ENCODE measurements at regions not wholly inside any gene's neighbourhood (a gene's known extent, or its start where the extent isn't known, plus 50 kb on each side); places are given as distances from the start of the nearest gene placed in this dataset.

DNA sequence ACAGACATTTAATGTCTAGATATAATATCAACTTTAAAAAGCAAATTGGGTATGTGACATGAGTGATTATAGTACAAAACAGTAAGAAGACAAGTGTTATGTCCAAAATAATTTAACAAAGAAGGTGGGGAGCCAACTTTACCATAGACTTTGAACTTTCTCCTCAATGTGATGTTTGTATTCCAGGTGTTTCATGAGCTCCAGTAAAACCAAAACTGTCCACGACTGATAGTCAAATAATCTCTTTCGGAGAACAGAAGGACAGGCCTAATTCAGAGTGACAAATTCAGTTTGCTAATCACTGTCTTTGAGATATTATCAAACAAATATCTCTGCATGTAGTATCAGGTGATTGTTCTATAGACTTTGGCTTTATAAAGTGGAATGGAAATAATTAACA is 1112.6 kb downstream of the SLC6A15 start:
- no peak for ATAC-seq

DNA sequence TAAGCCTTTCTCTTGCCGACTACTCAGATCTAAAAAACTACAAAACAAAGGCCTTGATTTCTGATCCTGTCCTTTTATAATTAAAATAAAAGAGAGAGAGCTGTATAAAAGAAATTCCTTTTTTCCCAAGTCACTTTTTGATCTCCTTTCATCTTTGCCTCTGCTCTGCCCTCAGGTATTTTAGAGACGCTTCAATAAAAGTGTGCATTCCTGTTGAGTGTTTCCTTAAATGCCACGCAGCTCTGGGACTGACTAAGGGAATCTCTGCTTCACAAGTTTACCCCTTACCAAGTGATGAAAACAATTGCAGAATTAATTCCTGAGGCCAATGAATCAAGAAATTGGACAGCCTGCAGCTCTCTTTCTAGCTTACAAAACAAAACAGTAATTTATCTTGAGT is 1109.8 kb downstream of the TMTC2 start:
- no peak for TF ChIP-seq ZNF8 (CRISPR knock-in tag; IDR thresholded peaks at IDR 0.05)
- TF ChIP-seq, protein P1, sequence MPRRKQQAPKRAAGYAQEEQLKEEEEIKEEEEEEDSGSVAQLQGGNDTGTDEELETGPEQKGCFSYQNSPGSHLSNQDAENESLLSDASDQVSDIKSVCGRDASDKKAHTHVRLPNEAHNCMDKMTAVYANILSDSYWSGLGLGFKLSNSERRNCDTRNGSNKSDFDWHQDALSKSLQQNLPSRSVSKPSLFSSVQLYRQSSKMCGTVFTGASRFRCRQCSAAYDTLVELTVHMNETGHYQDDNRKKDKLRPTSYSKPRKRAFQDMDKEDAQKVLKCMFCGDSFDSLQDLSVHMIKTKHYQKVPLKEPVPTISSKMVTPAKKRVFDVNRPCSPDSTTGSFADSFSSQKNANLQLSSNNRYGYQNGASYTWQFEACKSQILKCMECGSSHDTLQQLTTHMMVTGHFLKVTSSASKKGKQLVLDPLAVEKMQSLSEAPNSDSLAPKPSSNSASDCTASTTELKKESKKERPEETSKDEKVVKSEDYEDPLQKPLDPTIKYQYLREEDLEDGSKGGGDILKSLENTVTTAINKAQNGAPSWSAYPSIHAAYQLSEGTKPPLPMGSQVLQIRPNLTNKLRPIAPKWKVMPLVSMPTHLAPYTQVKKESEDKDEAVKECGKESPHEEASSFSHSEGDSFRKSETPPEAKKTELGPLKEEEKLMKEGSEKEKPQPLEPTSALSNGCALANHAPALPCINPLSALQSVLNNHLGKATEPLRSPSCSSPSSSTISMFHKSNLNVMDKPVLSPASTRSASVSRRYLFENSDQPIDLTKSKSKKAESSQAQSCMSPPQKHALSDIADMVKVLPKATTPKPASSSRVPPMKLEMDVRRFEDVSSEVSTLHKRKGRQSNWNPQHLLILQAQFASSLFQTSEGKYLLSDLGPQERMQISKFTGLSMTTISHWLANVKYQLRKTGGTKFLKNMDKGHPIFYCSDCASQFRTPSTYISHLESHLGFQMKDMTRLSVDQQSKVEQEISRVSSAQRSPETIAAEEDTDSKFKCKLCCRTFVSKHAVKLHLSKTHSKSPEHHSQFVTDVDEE (CRISPR knock-in tag; IDR thresholded peaks at IDR 0.05), result no peak
- no peak for TF ChIP-seq ZC3H10 (CRISPR knock-in tag; IDR thresholded peaks at IDR 0.05)
- TF ChIP-seq, protein P2, sequence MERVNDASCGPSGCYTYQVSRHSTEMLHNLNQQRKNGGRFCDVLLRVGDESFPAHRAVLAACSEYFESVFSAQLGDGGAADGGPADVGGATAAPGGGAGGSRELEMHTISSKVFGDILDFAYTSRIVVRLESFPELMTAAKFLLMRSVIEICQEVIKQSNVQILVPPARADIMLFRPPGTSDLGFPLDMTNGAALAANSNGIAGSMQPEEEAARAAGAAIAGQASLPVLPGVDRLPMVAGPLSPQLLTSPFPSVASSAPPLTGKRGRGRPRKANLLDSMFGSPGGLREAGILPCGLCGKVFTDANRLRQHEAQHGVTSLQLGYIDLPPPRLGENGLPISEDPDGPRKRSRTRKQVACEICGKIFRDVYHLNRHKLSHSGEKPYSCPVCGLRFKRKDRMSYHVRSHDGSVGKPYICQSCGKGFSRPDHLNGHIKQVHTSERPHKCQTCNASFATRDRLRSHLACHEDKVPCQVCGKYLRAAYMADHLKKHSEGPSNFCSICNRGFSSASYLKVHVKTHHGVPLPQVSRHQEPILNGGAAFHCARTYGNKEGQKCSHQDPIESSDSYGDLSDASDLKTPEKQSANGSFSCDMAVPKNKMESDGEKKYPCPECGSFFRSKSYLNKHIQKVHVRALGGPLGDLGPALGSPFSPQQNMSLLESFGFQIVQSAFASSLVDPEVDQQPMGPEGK (CRISPR knock-in tag; IDR thresholded peaks at IDR 0.05; ENCODE audit: borderline replicate concordance), result no peak
- TF ChIP-seq RARB (CRISPR knock-in tag; IDR thresholded peaks at IDR 0.05), result no peak
- TF ChIP-seq ZFP3 (CRISPR knock-in tag; IDR thresholded peaks at IDR 0.05), result no peak
- TF ChIP-seq ZNF565 (CRISPR knock-in tag; conservative IDR thresholded peaks at IDR 0.05; ENCODE audit: low read depth), result no peak
- TF ChIP-seq, protein P3, sequence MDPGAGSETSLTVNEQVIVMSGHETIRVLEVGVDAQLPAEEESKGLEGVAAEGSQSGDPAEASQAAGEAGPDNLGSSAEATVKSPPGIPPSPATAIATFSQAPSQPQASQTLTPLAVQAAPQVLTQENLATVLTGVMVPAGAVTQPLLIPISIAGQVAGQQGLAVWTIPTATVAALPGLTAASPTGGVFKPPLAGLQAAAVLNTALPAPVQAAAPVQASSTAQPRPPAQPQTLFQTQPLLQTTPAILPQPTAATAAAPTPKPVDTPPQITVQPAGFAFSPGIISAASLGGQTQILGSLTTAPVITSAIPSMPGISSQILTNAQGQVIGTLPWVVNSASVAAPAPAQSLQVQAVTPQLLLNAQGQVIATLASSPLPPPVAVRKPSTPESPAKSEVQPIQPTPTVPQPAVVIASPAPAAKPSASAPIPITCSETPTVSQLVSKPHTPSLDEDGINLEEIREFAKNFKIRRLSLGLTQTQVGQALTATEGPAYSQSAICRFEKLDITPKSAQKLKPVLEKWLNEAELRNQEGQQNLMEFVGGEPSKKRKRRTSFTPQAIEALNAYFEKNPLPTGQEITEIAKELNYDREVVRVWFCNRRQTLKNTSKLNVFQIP (CRISPR knock-in tag; IDR thresholded peaks at IDR 0.05; ENCODE audit: borderline replicate concordance, low read depth), result no peak
- no peak for ATAC-seq

More for the DNA sequence above, 1112.6 kb downstream of the SLC6A15 start:
- no peak for TF ChIP-seq RARB (CRISPR knock-in tag; IDR thresholded peaks at IDR 0.05)
- TF ChIP-seq SNAI2 (CRISPR knock-in tag; IDR thresholded peaks at IDR 0.05), result no peak
- TF ChIP-seq, protein P3 (CRISPR knock-in tag; IDR thresholded peaks at IDR 0.05; ENCODE audit: borderline replicate concordance, low read depth), result no peak
- no peak for TF ChIP-seq ZFP3 (CRISPR knock-in tag; IDR thresholded peaks at IDR 0.05)
- TF ChIP-seq, protein P1 (CRISPR knock-in tag; IDR thresholded peaks at IDR 0.05), result no peak
- TF ChIP-seq ZNF8 (CRISPR knock-in tag; IDR thresholded peaks at IDR 0.05), result no peak
- no peak for TF ChIP-seq CSDC2 (CRISPR knock-in tag; IDR thresholded peaks at IDR 0.05)
- no peak for TF ChIP-seq ISL1 (CRISPR knock-in tag; IDR thresholded peaks at IDR 0.05)
- no peak for TF ChIP-seq PPARA (CRISPR knock-in tag; IDR thresholded peaks at IDR 0.05; ENCODE audit: borderline replicate concordance)

DNA sequence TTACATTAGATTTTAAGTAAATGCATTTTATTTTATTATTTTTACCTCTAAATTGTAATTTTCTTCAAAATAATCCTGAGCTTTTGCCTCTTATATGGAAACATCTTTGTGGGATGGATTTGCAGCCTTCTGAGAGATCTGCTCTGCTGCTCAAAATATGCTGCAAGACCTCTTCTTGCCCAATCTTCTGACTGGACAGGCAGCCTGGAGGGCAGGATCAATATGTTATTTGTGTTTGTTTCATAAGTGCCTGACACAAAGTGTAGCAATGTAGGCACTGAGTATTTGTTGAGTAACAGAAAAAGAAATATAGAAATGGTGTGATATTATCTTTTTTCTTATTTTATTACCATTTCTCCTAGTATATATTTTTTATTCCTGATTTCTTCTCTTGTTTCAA is 1106.9 kb downstream of the TMTC2 start:
- no peak for ATAC-seq
- no peak for TF ChIP-seq ESRRG (CRISPR knock-in tag; IDR thresholded peaks at IDR 0.05)
- TF ChIP-seq, protein P4, sequence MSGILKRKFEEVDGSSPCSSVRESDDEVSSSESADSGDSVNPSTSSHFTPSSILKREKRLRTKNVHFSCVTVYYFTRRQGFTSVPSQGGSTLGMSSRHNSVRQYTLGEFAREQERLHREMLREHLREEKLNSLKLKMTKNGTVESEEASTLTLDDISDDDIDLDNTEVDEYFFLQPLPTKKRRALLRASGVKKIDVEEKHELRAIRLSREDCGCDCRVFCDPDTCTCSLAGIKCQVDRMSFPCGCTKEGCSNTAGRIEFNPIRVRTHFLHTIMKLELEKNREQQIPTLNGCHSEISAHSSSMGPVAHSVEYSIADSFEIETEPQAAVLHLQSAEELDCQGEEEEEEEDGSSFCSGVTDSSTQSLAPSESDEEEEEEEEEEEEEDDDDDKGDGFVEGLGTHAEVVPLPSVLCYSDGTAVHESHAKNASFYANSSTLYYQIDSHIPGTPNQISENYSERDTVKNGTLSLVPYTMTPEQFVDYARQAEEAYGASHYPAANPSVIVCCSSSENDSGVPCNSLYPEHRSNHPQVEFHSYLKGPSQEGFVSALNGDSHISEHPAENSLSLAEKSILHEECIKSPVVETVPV (CRISPR knock-in tag; IDR thresholded peaks at IDR 0.05), result no peak
- no peak for TF ChIP-seq ZNF8 (CRISPR knock-in tag; IDR thresholded peaks at IDR 0.05)
- no peak for TF ChIP-seq RARB (CRISPR knock-in tag; IDR thresholded peaks at IDR 0.05)
- no peak for TF ChIP-seq ZNF70 (CRISPR knock-in tag; IDR thresholded peaks at IDR 0.05)
- TF ChIP-seq SNAI2 (CRISPR knock-in tag; IDR thresholded peaks at IDR 0.05), result no peak
- no peak for TF ChIP-seq ZNF565 (CRISPR knock-in tag; conservative IDR thresholded peaks at IDR 0.05; ENCODE audit: low read depth)
- no peak for TF ChIP-seq ZC3H10 (CRISPR knock-in tag; IDR thresholded peaks at IDR 0.05)
- TF ChIP-seq ZFP3 (CRISPR knock-in tag; IDR thresholded peaks at IDR 0.05), result no peak
- TF ChIP-seq, protein P1 (CRISPR knock-in tag; IDR thresholded peaks at IDR 0.05), result no peak
- no peak for TF ChIP-seq OSR1 (CRISPR knock-in tag; IDR thresholded peaks at IDR 0.05)
- TF ChIP-seq TCF4 (CRISPR knock-in tag; IDR thresholded peaks at IDR 0.05; ENCODE audit: borderline replicate concordance), result no peak
- TF ChIP-seq, protein P2 (CRISPR knock-in tag; IDR thresholded peaks at IDR 0.05; ENCODE audit: borderline replicate concordance), result no peak
- TF ChIP-seq CSDC2 (CRISPR knock-in tag; IDR thresholded peaks at IDR 0.05), result no peak
- no peak for TF ChIP-seq ZFP30 (CRISPR knock-in tag; IDR thresholded peaks at IDR 0.05)
- TF ChIP-seq PPARA (CRISPR knock-in tag; IDR thresholded peaks at IDR 0.05; ENCODE audit: borderline replicate concordance), result no peak
- no peak for TF ChIP-seq ISL1 (CRISPR knock-in tag; IDR thresholded peaks at IDR 0.05)

Data from SK-N-SH treated with all-trans-retinoic acid at 6 μM for 48 hours (cell line).